ENCODE measurements at regions not wholly inside any gene's neighbourhood (a gene's known extent, or its start where the extent isn't known, plus 50 kb on each side); places are given as distances from the start of the nearest gene placed in this dataset.

DNA sequence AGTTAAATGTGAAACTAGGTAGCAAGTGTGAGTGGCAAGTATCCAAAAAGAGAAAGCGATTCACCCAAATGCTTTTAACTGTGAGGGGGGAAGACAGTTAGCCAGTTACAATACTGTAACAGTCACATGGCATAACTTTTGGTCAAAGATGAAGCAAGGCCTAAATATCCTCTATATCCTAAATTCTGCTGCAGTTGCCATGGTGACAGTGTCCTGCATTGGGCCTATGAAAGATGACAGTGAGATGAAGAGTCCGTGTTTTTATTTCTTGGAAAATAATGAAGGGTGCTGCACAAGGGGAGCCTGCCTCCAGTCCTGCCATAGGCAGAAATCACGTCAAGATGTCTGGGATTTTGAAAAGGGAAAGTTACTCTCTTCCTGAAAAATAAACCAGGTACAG is 534.6 kb downstream of the NTRK2 start:
- Histone ChIP-seq H3K36me3 (ENCODE audit: control insufficient read depth in 1 of 2, insufficient read depth in 2 of 2, low read depth in 1 of 2, low read length in 2 of 2) (no peaks in the 10 kb centered on the region), H3K4me1 (ENCODE audit: control insufficient read depth, insufficient read depth, low read depth, low read length) (no peaks in the 10 kb centered on the region)

DNA sequence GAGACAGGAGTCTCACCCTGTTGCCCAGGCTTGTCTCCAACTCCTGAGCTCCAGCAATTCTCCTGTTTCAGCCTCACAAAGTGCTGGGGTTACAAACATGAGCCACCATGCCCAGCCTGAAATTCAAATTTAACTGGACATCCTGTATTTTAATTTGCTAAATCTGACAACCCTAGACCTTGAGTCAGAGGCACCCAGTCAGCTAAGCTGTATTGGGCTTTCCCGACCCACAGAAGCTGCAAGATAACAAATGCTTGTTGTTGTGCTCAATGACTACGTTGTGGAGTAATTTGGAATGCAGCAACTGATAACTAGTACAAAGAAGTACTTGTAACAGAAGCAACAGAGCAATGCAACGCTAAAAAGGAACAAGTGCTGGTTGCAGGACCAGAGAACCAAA is 533.1 kb downstream of the NTRK2 start:
- H3K79me1 ChIP-seq (replicated peaks; ENCODE audit: low read length, poor library complexity, severe bottlenecking) = no peaks in the 10 kb centered on the region
- H3K4me3 ChIP-seq (ENCODE audit: insufficient read depth in 1 of 2, low read depth in 1 of 2, low read length in 2 of 2) = no peak overlapping the region
- H2BK5ac ChIP-seq (ENCODE audit: low read depth, low read length, poor library complexity, severe bottlenecking) = no peak overlapping the region
- no peaks in the 10 kb centered on the region for H3K9me3 ChIP-seq (ENCODE audit: control insufficient read depth, low read length)
- H4K91ac ChIP-seq (ENCODE audit: low read length) = no peak overlapping the region
- no peak overlapping the region for H2BK120ac ChIP-seq (ENCODE audit: low read depth, low read length)
- 54% methylated on average over 3 of the region's 3 CpGs for WGBS
- no peak overlapping the region for H3K27ac ChIP-seq (ENCODE audit: low read length, poor library complexity, severe bottlenecking)
- no peak overlapping the region for H2AK5ac ChIP-seq (ENCODE audit: low read length, severe bottlenecking)
- no peak overlapping the region for H3K14ac ChIP-seq (ENCODE audit: low read length in 2 of 2)
- no peak overlapping the region for H3K23ac ChIP-seq (ENCODE audit: low read length in 2 of 2)
- H3K27me3 ChIP-seq (ENCODE audit: control insufficient read depth in 1 of 2, insufficient read depth in 1 of 2, low read length in 2 of 2) = peaks cover 0 to 6% of the 10 kb centered on the region in 2 experiments
- H3K18ac ChIP-seq (ENCODE audit: low read depth in 1 of 2, low read length in 2 of 2) = no peak overlapping the region
- H4K8ac ChIP-seq (ENCODE audit: low read length) = no peak overlapping the region
- H3K4me2 ChIP-seq (ENCODE audit: low read length, poor library complexity, severe bottlenecking) = no peak overlapping the region
- no peaks in the 10 kb centered on the region for H3K4me1 ChIP-seq (ENCODE audit: control insufficient read depth, insufficient read depth, low read depth, low read length)
- DNase-seq = no peak
- H2AFZ ChIP-seq (ENCODE audit: low read depth, low read length) = no peak overlapping the region
- H2BK15ac ChIP-seq (ENCODE audit: low read depth, poor library complexity, severe bottlenecking) = no peak overlapping the region
- no peaks in the 10 kb centered on the region for H3K36me3 ChIP-seq (ENCODE audit: control insufficient read depth in 1 of 2, insufficient read depth in 2 of 2, low read depth in 1 of 2, low read length in 2 of 2)
- H3K4ac ChIP-seq (ENCODE audit: low read depth in 1 of 2, low read length in 2 of 2) = no peak overlapping the region
- H2BK12ac ChIP-seq (ENCODE audit: low read length in 2 of 2) = no peak overlapping the region
- no peak overlapping the region for H3K9ac ChIP-seq (ENCODE audit: low read length)

More for the DNA sequence above, 534.6 kb downstream of the NTRK2 start:
- Histone ChIP-seq H2AK5ac (ENCODE audit: low read length, severe bottlenecking) (no peak overlapping the region), H2BK120ac (ENCODE audit: low read depth, low read length) (no peak overlapping the region), H3K79me1 (replicated peaks; ENCODE audit: low read length, poor library complexity, severe bottlenecking) (no peaks in the 10 kb centered on the region), H3K14ac (ENCODE audit: low read length in 2 of 2) (no peak overlapping the region), H2BK5ac (ENCODE audit: low read depth, low read length, poor library complexity, severe bottlenecking) (no peak overlapping the region), H4K91ac (ENCODE audit: low read length) (no peak overlapping the region), H2BK12ac (ENCODE audit: low read length in 2 of 2) (no peak overlapping the region), H2BK15ac (ENCODE audit: low read depth, poor library complexity, severe bottlenecking) (no peak overlapping the region), H3K9ac (ENCODE audit: low read length) (no peak overlapping the region), H3K9me3 (ENCODE audit: control insufficient read depth, low read length) (no peaks in the 10 kb centered on the region), H2AFZ (ENCODE audit: low read depth, low read length) (no peak overlapping the region), H3K18ac (ENCODE audit: low read depth in 1 of 2, low read length in 2 of 2) (no peak overlapping the region), H3K4ac (ENCODE audit: low read depth in 1 of 2, low read length in 2 of 2) (no peak overlapping the region), H3K27ac (ENCODE audit: low read length, poor library complexity, severe bottlenecking) (no peak overlapping the region), H3K27me3 (ENCODE audit: control insufficient read depth in 1 of 2, insufficient read depth in 1 of 2, low read length in 2 of 2) (no peaks in the 10 kb centered on the region), H4K8ac (ENCODE audit: low read length) (no peak overlapping the region), H3K4me2 (ENCODE audit: low read length, poor library complexity, severe bottlenecking) (no peak overlapping the region), H3K23ac (ENCODE audit: low read length in 2 of 2) (no peak overlapping the region), H3K4me3 (ENCODE audit: insufficient read depth in 1 of 2, low read depth in 1 of 2, low read length in 2 of 2) (no peak overlapping the region)
- no peak for DNase-seq
- WGBS = 100% methylated on average over 2 of the region's 3 CpGs

- Histone ChIP-seq H2AK5ac (ENCODE audit: low read length, severe bottlenecking) (no peak overlapping the region), H3K14ac (ENCODE audit: low read length in 2 of 2) (no peak overlapping the region), H2BK15ac (ENCODE audit: low read depth, poor library complexity, severe bottlenecking) (no peak overlapping the region), H4K8ac (ENCODE audit: low read length) (no peak overlapping the region), H3K18ac (ENCODE audit: low read depth in 1 of 2, low read length in 2 of 2) (no peak overlapping the region), H3K4me2 (ENCODE audit: low read length, poor library complexity, severe bottlenecking) (no peak overlapping the region), H3K23ac (ENCODE audit: low read length in 2 of 2) (no peak overlapping the region), H2AFZ (ENCODE audit: low read depth, low read length) (no peak overlapping the region), H3K36me3 (ENCODE audit: control insufficient read depth in 1 of 2, insufficient read depth in 2 of 2, low read depth in 1 of 2, low read length in 2 of 2) (no peaks in the 10 kb centered on the region), H3K27ac (ENCODE audit: low read length, poor library complexity, severe bottlenecking) (no peak overlapping the region), H3K79me1 (replicated peaks; ENCODE audit: low read length, poor library complexity, severe bottlenecking) (no peaks in the 10 kb centered on the region), H3K4me1 (ENCODE audit: control insufficient read depth, insufficient read depth, low read depth, low read length) (no peaks in the 10 kb centered on the region), H3K4ac (ENCODE audit: low read depth in 1 of 2, low read length in 2 of 2) (no peak overlapping the region), H2BK12ac (ENCODE audit: low read length in 2 of 2) (no peak overlapping the region), H3K27me3 (ENCODE audit: control insufficient read depth in 1 of 2, insufficient read depth in 1 of 2, low read length in 2 of 2) (peaks cover 0 to 8% of the 10 kb centered on the region in 2 experiments), H3K9ac (ENCODE audit: low read length) (peak overlapping the region; percentile 46), H2BK5ac (ENCODE audit: low read depth, low read length, poor library complexity, severe bottlenecking) (no peak overlapping the region), H2BK120ac (ENCODE audit: low read depth, low read length) (no peak overlapping the region), H3K9me3 (ENCODE audit: control insufficient read depth, low read length) (no peaks in the 10 kb centered on the region), H4K91ac (ENCODE audit: low read length) (no peak overlapping the region), H3K4me3 (ENCODE audit: insufficient read depth in 1 of 2, low read depth in 1 of 2, low read length in 2 of 2) (no peak overlapping the region)
- 96% methylated on average over 3 of the region's 3 CpGs for WGBS
- no peak for DNase-seq
Observed at GRCh38 chr9:85200726-85201404, 531.3 kb downstream of the NTRK2 start.

DNA sequence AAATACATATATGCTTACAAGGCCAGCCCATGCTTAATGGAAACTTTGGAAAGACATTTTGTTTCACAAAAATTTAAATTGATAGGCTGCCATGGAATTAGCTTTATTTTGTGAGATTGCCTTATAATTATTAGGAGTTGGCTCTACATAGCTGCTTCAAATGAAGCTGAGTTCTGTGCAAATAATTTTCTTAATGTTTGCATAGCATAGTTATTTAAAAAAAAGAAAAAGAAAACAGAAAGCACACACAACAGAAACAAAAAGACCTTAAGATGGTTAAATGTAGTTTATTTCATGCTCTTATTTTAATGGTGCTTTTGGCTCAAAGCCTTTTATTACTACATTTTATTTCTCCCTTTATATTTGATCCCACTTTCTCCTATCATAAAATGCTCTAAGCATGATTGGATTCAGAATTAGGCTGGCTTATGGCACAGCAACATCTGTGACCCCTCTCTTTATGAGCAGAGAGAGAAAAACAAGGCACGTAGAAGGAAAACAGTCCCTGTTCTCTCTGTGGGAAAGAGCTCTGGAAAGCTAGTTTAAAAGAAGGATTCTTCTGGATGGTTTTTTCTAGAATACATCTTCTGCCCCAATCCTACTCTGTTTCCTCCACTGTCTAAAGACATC is 530.5 kb downstream of the NTRK2 start:
- H3K4me1 ChIP-seq (ENCODE audit: control insufficient read depth, insufficient read depth, low read depth, low read length) = no peaks in the 10 kb centered on the region
- H3K79me1 ChIP-seq (replicated peaks; ENCODE audit: low read length, poor library complexity, severe bottlenecking) = no peaks in the 10 kb centered on the region
- H2BK5ac ChIP-seq (ENCODE audit: low read depth, low read length, poor library complexity, severe bottlenecking) = no peak overlapping the region
- H2AK5ac ChIP-seq (ENCODE audit: low read length, severe bottlenecking) = no peak overlapping the region
- WGBS = 86% methylated on average over 1 of the region's 1 CpG
- no peak overlapping the region for H3K27ac ChIP-seq (ENCODE audit: low read length, poor library complexity, severe bottlenecking)
- H3K4me2 ChIP-seq (ENCODE audit: low read length, poor library complexity, severe bottlenecking) = no peak overlapping the region
- no peak overlapping the region for H4K91ac ChIP-seq (ENCODE audit: low read length)
- no peak overlapping the region for H3K23ac ChIP-seq (ENCODE audit: low read length in 2 of 2)
- H4K8ac ChIP-seq (ENCODE audit: low read length) = no peak overlapping the region
- H3K18ac ChIP-seq (ENCODE audit: low read depth in 1 of 2, low read length in 2 of 2) = no peak overlapping the region
- H2AFZ ChIP-seq (ENCODE audit: low read depth, low read length) = no peak overlapping the region
- peaks cover 0 to 8% of the 10 kb centered on the region in 2 experiments for H3K27me3 ChIP-seq (ENCODE audit: control insufficient read depth in 1 of 2, insufficient read depth in 1 of 2, low read length in 2 of 2)
- no peak overlapping the region for H2BK12ac ChIP-seq (ENCODE audit: low read length in 2 of 2)
- H3K4ac ChIP-seq (ENCODE audit: low read depth in 1 of 2, low read length in 2 of 2) = no peak overlapping the region
- no peaks in the 10 kb centered on the region for H3K9me3 ChIP-seq (ENCODE audit: control insufficient read depth, low read length)
- H3K9ac ChIP-seq (ENCODE audit: low read length) = no peak overlapping the region
- no peak for DNase-seq
- H2BK15ac ChIP-seq (ENCODE audit: low read depth, poor library complexity, severe bottlenecking) = no peak overlapping the region
- no peaks in the 10 kb centered on the region for H3K36me3 ChIP-seq (ENCODE audit: control insufficient read depth in 1 of 2, insufficient read depth in 2 of 2, low read depth in 1 of 2, low read length in 2 of 2)
- no peak overlapping the region for H3K14ac ChIP-seq (ENCODE audit: low read length in 2 of 2)
- H3K4me3 ChIP-seq (ENCODE audit: insufficient read depth in 1 of 2, low read depth in 1 of 2, low read length in 2 of 2) = no peak overlapping the region
- H2BK120ac ChIP-seq (ENCODE audit: low read depth, low read length) = no peak overlapping the region
